ENCODE measurements at regions not wholly inside any gene's neighbourhood (a gene's known extent, or its start where the extent isn't known, plus 50 kb on each side); places are given as distances from the start of the nearest gene placed in this dataset.

DNA sequence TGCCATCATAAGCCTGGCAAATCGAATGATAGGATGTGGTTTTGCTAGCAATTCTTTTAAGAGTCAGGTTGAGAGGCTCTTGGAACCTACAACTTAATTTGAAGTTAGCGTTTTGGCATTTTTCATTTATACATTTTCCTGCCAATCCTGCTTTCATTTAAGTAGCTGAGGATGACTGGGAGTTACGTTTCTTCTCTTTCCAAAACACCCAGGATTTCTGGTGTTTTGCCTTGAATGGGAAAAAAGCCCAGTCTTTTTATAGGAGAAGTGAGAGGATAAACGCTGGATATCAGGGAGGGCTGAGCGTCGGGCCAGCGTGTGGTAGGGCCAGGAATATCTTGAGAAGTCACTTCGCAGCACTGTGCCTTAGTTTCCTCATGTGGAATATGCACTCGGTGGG, 174.2 kb upstream of the HAND2 start:
- no peak for DNase-seq (ENCODE audit: low read depth, low spot score)

DNA sequence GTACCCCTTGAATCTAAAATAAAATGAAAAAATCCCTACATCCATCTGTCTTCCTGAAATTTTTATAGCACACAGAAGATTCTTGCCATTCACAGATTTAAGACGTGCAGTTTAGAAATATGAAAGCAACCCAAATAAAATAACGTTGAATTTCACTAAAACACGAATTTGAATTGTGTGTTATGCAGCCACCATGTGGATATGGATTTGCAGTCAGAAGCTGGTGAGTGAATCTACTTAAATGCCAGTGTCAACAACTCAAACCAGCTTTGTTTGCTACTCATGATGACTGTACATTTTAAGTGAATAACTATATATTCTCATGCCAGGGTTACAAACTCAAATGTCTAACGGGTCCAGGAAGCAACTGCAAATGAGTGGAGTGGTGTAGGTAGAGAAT, 173.0 kb upstream of the HAND2 start:
- DNase-seq (ENCODE audit: low read depth, low spot score) = no peak

DNA sequence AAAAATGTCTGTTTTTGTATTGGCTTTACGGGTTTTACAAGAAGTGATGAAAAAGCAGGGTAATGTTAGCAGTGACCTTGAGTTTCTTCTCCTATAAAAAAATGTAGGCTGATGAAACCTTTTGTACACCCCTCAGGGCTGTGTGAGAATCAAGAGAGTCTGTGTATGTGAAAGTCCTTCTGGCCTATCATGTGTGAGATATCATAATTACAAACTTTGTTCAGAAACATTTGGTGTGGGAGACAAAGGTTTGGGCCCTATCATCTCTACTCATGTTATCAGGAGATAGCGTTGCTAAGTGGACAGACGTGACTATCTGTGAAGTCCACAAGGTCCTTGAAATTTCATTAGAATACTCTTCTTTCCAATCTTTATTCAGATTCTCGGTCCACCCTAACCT, 170.6 kb upstream of the HAND2 start:
- no peak for DNase-seq (ENCODE audit: low read depth, low spot score)

DNA sequence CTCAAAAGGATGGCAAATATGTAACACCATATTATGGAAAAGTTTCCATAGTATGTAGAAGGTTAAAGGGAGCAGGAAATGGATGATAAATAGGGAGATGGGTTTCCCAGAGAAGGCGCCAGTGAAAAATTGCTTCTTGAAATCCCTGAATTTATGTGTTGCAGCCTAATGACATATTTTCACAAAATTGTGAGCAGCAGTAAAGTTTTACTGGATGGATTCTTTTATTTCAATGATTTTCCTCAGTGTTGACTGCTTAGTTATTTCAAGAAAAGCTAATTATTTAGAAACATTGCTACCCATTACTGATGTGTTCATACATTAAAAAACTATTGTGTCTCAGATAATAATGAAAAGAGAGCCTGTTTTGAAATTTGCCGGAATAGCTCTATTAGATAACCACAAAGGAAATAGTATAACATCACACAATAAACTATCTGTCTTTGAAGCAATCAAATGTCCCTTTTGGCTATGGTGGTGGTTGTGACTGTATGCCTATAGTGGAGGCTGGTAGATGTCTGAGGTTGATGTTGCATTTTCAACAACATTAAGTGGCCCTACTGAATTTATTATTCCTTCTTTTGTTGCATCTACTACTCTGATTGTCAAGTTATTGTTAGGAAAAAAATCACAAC, 169.9 kb upstream of the HAND2 start:
- DNase-seq (ENCODE audit: low read depth, low spot score) = no peak

GRCh38 chr4:173698557-173699262, 168.7 kb upstream of the HAND2 start:
- no peak for DNase-seq (ENCODE audit: low read depth, low spot score)

GRCh38 chr4:173697840-173698239, 167.8 kb upstream of the HAND2 start:
- DNase-seq (ENCODE audit: low read depth, low spot score) = no peak

DNA sequence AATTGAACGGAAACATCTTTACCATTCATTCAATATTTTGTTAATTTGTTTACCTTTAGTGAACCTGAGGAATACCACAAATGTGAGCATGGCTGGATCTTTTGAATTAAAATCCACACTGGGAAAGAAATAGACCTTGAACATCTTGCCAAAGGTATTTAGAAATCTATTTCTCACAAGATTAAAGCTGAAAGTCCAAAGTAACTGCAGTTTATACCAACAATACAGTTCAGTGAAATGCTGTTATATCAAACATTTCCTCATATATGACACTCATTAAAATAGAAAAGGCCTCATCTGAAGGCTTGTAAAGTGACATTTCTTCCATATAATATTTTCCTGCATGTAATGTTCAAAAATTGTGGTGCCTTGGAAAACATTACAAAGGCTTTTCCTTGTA, 166.5 kb upstream of the HAND2 start:
- DNase-seq (ENCODE audit: low read depth, low spot score) = no peak

DNA sequence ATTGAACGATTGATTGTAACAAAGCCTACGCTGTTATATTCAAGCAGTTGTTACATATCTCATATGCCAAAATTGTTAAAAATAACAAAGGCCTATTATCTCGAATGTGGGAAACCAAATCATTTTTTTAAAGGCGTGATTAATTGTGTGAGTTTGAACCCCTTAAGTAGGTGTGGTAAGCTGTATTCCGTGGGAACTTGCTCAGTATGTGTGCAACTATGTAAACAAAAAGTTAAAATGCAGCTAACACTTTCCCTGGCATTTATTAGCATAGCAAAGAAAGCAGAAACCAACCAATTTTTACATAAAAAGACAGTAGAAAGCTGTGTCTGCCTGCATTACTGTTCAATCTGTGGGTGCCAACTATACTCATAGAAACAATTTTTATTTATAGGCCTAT, 166.0 kb upstream of the HAND2 start:
- DNase-seq (ENCODE audit: low read depth, low spot score) = no peak

GRCh38 chr4:173685831-173686210, 155.8 kb upstream of the HAND2 start:
- DNase-seq (ENCODE audit: low read depth, low spot score) = no peak

DNA sequence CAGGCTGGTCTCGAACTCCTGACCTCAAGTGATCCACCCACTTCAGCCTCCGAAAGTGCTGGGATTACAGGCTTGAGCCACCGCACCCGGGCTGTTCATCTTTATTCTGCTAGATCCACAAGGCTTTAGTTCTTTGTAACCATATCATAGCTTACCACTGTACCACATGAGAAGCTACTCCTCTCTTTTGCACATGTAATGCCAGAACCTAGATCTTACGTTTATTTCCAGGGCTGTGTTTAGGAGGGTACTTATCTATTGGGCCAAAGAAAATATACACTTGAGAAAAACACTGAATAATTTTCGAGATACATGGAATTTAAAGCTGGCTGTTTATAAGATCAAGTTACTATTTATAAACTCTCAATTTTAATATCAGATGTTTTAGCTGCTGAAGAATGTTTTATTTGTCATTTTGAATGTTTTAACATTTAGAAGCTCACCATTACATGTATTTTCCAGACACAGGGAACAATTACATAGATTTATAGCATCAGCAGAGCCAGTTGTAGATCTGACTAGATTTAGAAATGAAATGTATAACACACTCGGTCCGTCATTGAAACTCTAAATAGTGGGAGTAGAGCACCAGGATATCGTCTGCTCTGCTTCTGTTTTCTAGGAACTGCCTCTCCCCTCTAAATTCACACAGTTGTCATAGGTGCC, 155.3 kb upstream of the HAND2 start:
- DNase-seq (ENCODE audit: low read depth, low spot score) = no peak

- DNase-seq (ENCODE audit: low read depth, low spot score) = no peak
Observed at GRCh38 chr4:173684223-173684622, 154.2 kb upstream of the HAND2 start.

GRCh38 chr4:173682609-173683008, 152.6 kb upstream of the HAND2 start:
- DNase-seq (ENCODE audit: low read depth, low spot score) = no peak

GRCh38 chr4:173680278-173680677, 150.2 kb upstream of the HAND2 start:
- no peak for DNase-seq (ENCODE audit: low read depth, low spot score)

DNA sequence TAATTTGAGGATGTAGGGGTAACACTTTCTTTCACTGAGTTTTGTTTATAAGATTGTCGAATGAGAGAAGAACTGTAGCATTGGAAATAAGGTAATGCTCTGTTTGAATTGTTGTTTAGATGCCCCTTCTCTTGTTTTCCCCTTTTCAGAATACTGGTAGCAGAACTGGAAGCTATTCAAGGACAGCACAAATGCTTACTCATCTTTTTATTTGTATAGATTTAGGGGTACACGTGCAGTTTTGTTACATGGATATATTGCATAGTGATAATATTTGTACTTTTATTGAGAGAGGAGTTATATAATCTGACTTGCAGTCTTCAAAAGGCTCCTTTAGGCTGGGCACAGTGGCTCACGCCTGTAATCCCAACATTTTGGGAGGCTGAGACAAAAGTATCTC, 145.4 kb upstream of the HAND2 start:
- no peak for DNase-seq (ENCODE audit: low read depth, low spot score)

DNA sequence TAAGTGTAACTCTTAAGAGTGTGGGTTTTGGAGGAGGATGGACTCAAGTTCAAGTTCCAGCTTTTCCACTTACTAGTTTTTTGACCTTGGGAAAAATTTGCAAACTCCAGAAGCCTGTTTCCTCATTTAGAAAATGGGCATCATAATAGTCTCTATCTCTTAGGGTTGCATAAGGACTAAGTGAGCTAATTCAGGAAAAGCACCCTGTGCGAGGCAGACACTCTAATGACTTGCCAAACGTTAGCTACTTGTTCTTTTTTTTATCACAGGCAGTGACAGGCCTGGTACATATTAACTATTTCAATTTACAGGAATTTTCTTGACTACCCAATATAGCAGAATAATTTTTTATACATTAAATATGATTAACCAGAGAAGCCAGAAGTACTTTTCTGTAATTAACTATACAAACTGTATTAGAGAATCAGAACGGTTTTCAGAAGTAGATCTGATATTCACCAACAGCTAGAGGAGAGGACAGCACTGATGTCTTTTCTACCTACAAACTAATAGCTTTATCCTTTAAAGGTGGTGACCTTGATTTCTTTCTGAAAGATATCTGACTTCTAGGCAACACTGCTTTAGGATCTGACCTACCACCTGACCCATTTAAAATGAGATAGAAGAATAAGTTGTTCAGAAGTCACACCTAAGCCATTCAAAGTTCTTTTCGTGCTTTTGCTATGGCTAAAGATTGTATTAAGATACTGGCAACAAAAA, 139.6 kb upstream of the HAND2 start:
- DNase-seq (ENCODE audit: low read depth, low spot score) = no peak

DNA sequence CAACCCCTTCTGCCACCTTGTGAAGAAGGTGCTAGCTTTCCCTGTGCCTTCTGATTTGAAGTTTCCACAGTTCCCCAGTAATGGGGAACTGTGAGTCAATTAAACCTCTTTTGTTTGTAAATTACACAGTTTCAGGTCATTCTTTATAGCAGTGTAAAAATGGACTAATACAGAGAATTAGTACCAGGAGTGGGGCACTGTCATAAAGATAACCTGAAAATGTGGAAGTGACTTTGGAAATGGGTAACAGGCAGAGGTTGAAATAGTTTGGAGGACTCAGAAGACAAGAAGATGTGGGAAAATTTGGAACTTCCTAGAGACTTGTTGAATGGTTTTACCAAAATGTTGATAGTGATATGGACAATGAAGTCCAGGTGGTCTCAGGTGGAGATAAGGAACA, 131.0 kb upstream of the HAND2 start:
- no peak for DNase-seq (ENCODE audit: low read depth, low spot score)

DNA sequence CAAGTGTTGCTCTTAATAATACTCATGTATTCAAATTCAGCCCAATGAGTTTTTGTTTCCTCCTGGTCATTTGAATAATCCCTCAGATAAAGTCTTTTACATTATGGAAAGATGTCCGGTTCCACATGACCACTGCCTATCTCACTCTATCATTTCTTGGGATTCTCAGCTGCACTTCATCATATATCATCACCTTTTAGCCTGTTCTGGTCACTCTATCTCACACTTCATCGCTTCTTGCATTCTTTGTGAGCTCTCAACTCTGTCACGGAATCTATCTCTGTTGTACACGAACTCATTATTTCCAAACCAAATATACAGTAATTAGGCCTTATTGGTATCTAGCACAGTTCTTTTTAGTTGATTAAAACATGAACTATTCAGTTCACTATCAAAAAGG, 126.9 kb upstream of the HAND2 start:
- DNase-seq (ENCODE audit: low read depth, low spot score) = no peak

DNA sequence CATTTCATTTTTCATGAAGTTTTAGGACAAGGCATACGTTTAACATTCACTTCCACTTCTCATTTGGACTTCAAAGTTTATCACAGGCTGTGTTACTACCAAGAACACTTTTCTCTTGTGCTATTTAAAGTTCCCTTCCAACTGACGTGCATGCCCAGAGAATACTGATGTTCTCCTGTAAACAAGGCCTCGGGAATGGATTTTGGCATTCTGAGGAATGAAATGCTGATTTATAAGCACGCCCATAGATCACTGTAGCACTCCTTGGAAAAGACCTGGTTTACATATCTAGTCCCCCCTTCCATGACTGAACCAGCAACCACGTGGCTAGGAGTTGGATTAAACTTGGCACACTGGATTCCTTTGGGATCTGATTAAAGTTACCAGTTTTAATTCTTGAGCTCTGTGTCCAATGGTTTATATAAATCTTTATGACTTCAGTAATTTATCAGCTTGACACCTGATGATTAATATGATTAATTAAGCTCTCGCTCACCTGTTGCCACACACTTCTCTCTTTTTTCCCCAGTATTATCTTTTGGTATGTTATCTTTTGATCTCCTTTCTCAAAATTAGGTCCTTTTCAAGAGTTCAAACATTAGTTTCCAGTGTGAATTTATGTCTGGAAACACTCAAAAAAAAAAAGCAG, 122.4 kb upstream of the HAND2 start:
- no peak for DNase-seq (ENCODE audit: low read depth, low spot score)

DNA sequence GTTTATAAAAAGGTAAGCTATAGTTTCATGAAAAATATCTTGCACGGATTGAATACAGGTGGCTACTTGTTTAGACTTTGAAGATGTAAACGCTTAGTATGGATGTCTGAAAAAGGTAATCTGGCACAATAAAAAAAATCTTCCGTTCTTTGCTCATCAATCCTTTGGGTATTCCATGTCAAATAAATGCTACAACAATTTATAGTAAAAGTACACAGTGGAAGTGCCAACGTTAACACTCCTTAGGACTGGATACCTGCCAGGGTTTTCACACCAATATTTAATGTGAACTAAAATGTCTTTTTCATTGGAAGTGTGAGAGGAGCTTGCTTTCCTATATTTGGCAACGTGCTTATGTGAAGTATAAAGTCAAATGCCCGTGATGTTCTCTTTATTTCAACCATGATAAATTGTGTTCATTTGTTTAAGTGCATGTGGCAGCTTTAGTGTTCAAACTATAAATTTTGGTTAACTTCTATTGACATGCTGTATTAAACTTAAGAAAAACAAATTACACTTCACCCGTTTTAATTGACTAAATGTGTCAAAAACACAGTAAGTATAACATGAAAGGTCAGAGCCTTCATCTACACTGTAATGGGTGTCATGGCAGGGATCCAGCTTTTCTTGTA, 121.7 kb upstream of the HAND2 start:
- no peak for DNase-seq (ENCODE audit: low read depth, low spot score)

DNA sequence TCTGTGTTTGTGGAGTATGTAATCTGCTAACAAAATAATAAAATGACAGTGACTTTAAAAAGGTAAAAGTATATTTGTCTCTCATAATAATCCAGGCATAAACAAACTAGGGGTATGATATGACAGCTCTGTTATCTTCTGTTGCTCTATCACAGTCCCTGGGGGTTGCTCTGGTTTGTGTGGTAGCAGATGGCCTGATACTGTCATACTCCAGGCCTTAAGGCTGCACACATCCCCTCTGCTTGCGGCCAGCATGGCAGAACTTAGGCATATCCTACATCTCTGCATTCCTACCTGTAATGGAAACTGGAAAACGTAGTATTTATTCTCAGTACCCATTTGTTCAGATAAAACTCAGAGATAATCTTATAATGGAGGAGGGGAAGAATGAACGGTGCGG, 117.9 kb upstream of the HAND2 start:
- DNase-seq (ENCODE audit: low read depth, low spot score) = no peak

DNA sequence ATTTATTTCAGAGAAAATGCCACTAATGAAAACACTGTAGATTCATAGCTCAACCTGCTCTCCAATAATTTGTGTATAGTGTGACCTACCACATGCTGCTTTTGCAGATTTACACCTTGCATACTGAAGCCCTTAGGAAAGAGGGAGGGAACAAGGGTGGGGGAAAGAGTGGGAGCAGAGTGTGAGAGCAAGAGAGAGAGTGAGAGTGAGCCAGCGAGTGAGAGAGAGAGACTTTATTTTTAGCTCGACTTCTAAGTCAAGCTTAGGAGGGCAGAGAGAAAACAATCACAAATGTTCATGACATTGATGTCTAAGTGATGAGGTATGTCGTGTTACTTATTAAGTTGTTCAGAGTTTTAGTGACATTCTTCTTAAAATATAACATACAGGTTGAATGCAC, 112.5 kb upstream of the HAND2 start:
- DNase-seq (ENCODE audit: low read depth, low spot score) = no peak

GRCh38 chr4:173635395-173635794, 105.4 kb upstream of the HAND2 start:
- DNase-seq (ENCODE audit: low read depth, low spot score) = no peak
